Heart left ventricle (tissue), 16 donors: ENCODE measurements at regions not wholly inside any gene's neighbourhood (a gene's known extent, or its start where the extent isn't known, plus 50 kb on each side); places are given as distances from the start of the nearest gene placed in this dataset.
A peak's percentile ranks its signal among the peaks of the same experiment; 100 is the strongest.

ENCODE experiments used
- ATAC-seq, 4 donors: fragments of 200-7000 bp; cut with Tn5 transposase; one replicate each; pipeline ENCODE4 v1.9.1; 2020 to 2022; ENCODE audit warnings: moderate library complexity in 4 of 4, mild to moderate bottlenecking in 3 of 4, moderate number of reproducible peaks in 1 of 4
- DNase-seq, 5 donors: peaks; one replicate each; pipeline ENCODE4 v3.0.0-alpha.2; 2020
- H3K27ac ChIP-seq, 12 donors: fragments of 200-600 bp; sonication (generic) in 4 of 12; one replicate each; pipeline versions ENCODE4 v1.5.0 to v1.8.0; 2016 to 2022; ENCODE audit warnings: mild to moderate bottlenecking in 2 of 12
- H3K27me3 ChIP-seq, 9 donors: fragments of 200-600 bp; sonication (generic) in 2 of 9; one replicate each; pipeline versions ENCODE4 v1.5.1 to v1.8.0; 2016 to 2022; ENCODE audit warnings: mild to moderate bottlenecking in 3 of 9
- H3K36me3 ChIP-seq, 9 donors: fragments of 200-600 bp; sonication (generic) in 2 of 9; one replicate each; pipeline versions ENCODE4 v1.5.0 to v1.8.0; 2018 to 2022; ENCODE audit warnings: mild to moderate bottlenecking in 2 of 9
- H3K4me1 ChIP-seq, 12 donors: fragments of 200-600 bp; sonication (generic) in 4 of 12; one replicate each; pipeline versions ENCODE4 v1.5.0 to v1.8.0; 2016 to 2022; ENCODE audit warnings: mild to moderate bottlenecking in 3 of 12
- H3K4me3 ChIP-seq, 12 donors: fragments of 200-600 bp; sonication (generic) in 4 of 12; one replicate each; pipeline versions ENCODE4 v1.5.0 to v1.8.0; 2017 to 2022; ENCODE audit warnings: mild to moderate bottlenecking in 9 of 12, moderate library complexity in 4 of 12
- H3K9me3 ChIP-seq, 12 donors: fragments of 200-600 bp; sonication (generic) in 4 of 12; one replicate each; pipeline versions ENCODE4 v1.5.0 to v1.8.0; 2016 to 2022; ENCODE audit warnings: mild to moderate bottlenecking in 1 of 12
- POLR2A ChIP-seq, 2 donors: fragments of 450-650 bp; IDR thresholded peaks; one replicate each; pipeline ENCODE4 v1.6.1; 2017; ENCODE audit warnings: antibody characterized with exemption in 2 of 2, mild to moderate bottlenecking in 2 of 2, moderate library complexity in 2 of 2
- WGBS, 4 donors: extraction: QIAGEN DNeasy Blood & Tissue Kit in 2 of 4; methylation state at CpG; one replicate each; pipeline versions ENCODE4 v1.1.5 to v1.1.7; 2013 to 2018; 5-methylcytosine and 5-hydroxymethylcytosine counted together
- intact Hi-C, 10 donors: fragments of 100-400 bp; cut with DNase I; formaldehyde crosslinking; loops; one replicate each; pipeline versions ENCODE4 v1.11.1 to v1.14.2; 2022
- TF ChIP-seq, protein P1 (sequence below), 12 donors: fragments of 200-600 bp; sonication (generic) in 4 of 12; IDR thresholded peaks; one replicate each; pipeline versions ENCODE4 v1.5.0 to v1.8.0; 2018 to 2022; ENCODE audit warnings: antibody characterized with exemption in 12 of 12, mild to moderate bottlenecking in 5 of 12
- donor health status: ischemic (EF 13 %, LVEDD 7.1; RV severe dilation, severe dysfunction).
- donor health status: healthy with polysubstance abuse.
- donor health status: DM: no; HTN: yes; CAD: no.
- donor health status: DM: no; HTN: no; CAD: no.
- donor health status: ischemic (EF 25% LVEDD 6.9; RV normal size, moderate dysfunction).
- donor health status: ischemic (EF 25% LVEDD 5.7; RV mildly dilated, moderate dysfunction).
- donor health status: healthy.
- donor health status: DM: yes; HTN: yes; CAD: no.
- donor health status: ischemic (EF 35%, LVEDD 5.7; RV mildly dilated, moderate dysfunction).
- donor health status: nonischemic (EF 11% LVEDD 7.7; RV severe dilation, severe dysfunction).
- donor health status: DM: yes; HTN: yes; CAD: no.
- donor health status: PGD.
- donor health status: ischemic (EF 29% LVEDD 5.4; RV normal size, mild dysfunction).
- donor health status: nonischemic (EF 23%, LVEDD 6.1; RV moderate dilation, normal function).

DNA sequence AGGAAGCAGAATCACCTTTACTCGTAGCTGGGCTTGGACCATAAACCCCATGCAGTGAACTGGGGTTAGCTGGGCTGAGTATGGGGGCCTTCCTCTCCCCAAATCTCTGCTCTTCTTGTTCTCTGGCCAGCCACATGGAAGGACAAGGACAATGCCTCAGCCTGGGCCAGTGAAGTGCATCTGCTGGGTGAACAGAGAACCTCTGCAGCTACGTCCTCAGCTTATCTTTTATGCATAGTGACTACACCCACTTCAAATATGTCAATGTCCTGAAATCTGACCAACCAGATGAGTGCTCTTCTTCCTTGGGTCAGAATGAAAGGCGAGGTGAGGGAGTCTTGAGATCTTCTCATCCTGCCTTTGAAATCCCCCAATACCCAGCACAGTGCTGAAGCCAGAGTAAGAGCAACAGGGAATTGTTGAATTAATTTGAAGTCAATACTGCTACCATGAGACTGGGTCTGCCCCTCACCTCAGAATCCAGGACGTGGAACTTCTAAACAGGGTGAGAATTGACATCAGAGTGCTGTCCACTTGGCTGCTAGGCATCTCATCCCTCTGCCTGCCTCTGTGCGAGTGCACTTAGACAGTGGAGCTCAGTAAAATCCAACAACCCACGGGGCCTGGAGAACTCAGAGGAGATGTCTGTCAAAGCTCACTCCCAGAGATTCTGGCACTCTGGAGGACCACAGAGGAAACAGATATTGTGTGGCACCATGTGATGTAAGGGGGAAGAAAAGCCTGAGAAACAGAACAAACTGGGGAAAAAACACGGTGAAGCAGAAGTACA lies 99.0 kb downstream of the IER5 start:
- intact Hi-C loops: no loop called here
- TF ChIP-seq POLR2A (IDR thresholded peaks at IDR 0.05): no peak
- TF ChIP-seq, protein P1, sequence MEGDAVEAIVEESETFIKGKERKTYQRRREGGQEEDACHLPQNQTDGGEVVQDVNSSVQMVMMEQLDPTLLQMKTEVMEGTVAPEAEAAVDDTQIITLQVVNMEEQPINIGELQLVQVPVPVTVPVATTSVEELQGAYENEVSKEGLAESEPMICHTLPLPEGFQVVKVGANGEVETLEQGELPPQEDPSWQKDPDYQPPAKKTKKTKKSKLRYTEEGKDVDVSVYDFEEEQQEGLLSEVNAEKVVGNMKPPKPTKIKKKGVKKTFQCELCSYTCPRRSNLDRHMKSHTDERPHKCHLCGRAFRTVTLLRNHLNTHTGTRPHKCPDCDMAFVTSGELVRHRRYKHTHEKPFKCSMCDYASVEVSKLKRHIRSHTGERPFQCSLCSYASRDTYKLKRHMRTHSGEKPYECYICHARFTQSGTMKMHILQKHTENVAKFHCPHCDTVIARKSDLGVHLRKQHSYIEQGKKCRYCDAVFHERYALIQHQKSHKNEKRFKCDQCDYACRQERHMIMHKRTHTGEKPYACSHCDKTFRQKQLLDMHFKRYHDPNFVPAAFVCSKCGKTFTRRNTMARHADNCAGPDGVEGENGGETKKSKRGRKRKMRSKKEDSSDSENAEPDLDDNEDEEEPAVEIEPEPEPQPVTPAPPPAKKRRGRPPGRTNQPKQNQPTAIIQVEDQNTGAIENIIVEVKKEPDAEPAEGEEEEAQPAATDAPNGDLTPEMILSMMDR (IDR thresholded peaks at IDR 0.05): no peak
- no peak for DNase-seq

DNA sequence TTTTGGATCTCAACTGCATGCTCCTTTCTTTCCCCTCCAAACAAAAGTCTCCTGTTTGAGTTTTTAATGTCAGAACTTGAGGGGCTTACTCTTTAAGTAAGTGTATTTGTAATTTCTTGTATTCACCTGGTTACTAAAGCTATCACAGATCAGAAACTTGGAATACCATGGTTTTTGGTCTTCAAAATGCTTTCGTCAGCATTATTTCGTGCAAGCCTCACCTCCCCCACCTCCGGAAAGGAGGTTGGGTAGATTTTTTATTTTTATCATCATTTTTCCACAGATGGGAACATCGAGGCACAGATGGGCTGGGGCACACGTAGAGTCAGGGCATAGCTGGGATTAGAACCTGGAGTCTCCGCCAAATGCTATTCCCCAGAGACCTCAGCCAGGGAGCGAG lies 100.7 kb downstream of the IER5 start:
- H3K4me1 ChIP-seq: peaks cover 0 to 11% (median 5%) of the 10 kb centered on the region in 12 donors
- TF ChIP-seq, protein P1 (IDR thresholded peaks at IDR 0.05): no peak
- no peak overlapping the region for H3K4me3 ChIP-seq
- 59 to 74% (median 60%) methylated on average over 7 of the region's 7 CpGs for WGBS, 4 donors
- no peak for DNase-seq
- intact Hi-C loops: loop anchor here in 1 of 10 donors (1.0 kb wide), 1 partner anchor 236 kb away; no protein-coding TSS in a partner anchor
- H3K27ac ChIP-seq: no peak overlapping the region
- ATAC-seq: no peak
- peaks cover 0 to 17% (median 0%) of the 10 kb centered on the region in 9 donors for H3K27me3 ChIP-seq
- peaks cover 0 to under 1% (median 0%) of the 10 kb centered on the region in 12 donors for H3K9me3 ChIP-seq
- no peaks in the 10 kb centered on the region for H3K36me3 ChIP-seq

More for the DNA sequence above, 99.0 kb downstream of the IER5 start:
- no peak overlapping the region for H3K27ac ChIP-seq
- H3K4me1 ChIP-seq: peaks cover 0 to 17% (median 5%) of the 10 kb centered on the region in 12 donors
- no peaks in the 10 kb centered on the region for H3K36me3 ChIP-seq
- ATAC-seq: no peak
- H3K9me3 ChIP-seq: no peaks in the 10 kb centered on the region
- peaks cover 0 to 17% (median 0%) of the 10 kb centered on the region in 9 donors for H3K27me3 ChIP-seq
- 65 to 78% (median 66%) methylated on average over 7 of the region's 7 CpGs for WGBS, 4 donors
- H3K4me3 ChIP-seq: no peak overlapping the region

DNA sequence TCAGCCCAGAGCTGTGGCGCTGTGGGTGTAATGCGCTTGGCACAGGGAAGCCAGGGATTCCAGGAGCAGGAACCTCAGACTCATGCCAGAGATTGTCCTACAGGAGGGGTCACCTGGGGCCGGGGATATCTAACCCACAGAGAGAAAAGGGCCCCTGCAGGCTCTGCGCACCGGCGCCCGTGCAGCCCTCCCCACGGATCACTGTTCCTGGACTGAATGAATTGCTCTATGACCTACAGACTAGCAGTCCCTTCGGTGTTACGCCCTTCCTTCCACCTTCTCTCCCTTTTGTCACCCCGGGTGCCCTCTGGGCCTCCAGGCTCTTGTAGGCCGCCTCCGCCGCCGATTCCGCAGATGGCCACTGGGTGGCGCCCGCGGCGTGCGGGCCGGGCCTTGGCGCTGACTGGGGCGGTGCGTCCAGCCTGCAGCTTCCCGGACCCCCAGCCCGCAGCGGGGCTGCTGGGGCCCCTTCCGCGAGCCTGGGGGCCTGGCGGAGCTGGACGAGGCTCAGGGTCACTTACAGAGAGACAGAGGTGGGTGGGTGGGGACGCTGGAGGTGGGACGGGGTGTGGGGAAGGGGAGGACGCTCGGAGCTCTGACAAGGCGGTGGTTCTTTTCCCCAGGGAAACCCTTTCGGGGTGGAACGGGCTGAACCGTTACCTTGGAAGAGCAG lies 101.3 kb downstream of the IER5 start:
- H3K36me3 ChIP-seq: no peaks in the 10 kb centered on the region
- DNase-seq (peak; percentile 46 to 77 (median 58)), ATAC-seq (peak; percentile 72 to 93 (median 87))
- H3K4me3 ChIP-seq: peak overlapping the region in 10 of 12 donors; percentile 14 to 40 (median 34)
- 4 to 12% (median 6%) methylated on average over 15 to 40 of the region's 40 CpGs for WGBS, 4 donors
- peaks cover 0 to 5% (median 0%) of the 10 kb centered on the region in 12 donors for H3K9me3 ChIP-seq
- peaks cover 0 to 17% (median 0%) of the 10 kb centered on the region in 9 donors for H3K27me3 ChIP-seq
- intact Hi-C loops: loop anchor here (1.0 to 2.0 kb wide), 5 partner anchors 233 to 237 kb away; no protein-coding TSS in a partner anchor
- TF ChIP-seq, protein P1 (IDR thresholded peaks at IDR 0.05): peak; percentile 90 to 98 (median 94)
- TF ChIP-seq POLR2A (IDR thresholded peaks at IDR 0.05): no peak
- H3K4me1 ChIP-seq: peaks cover 0 to 11% (median 5%) of the 10 kb centered on the region in 12 donors
- H3K27ac ChIP-seq: peak overlapping the region in 1 of 12 donors; percentile 3
